ENCODE measurements at regions not wholly inside any gene's neighbourhood (a gene's known extent, or its start where the extent isn't known, plus 50 kb on each side); places are given as distances from the start of the nearest gene placed in this dataset.

GRCh38 chr1:114323959-114324661, 170.4 kb upstream of the SYT6 start:
- TF ChIP-seq CTCF (IDR thresholded peaks at IDR 0.05) (no peak), POLR2A (IDR thresholded peaks at IDR 0.05) (no peak)

All from prostate gland (tissue), 2 donors.